Amygdala (tissue), 56 donors: ENCODE measurements at regions not wholly inside any gene's neighbourhood (a gene's known extent, or its start where the extent isn't known, plus 50 kb on each side); places are given as distances from the start of the nearest gene placed in this dataset.

Experiments used
- DNase-seq, 56 donors: peaks; one replicate each; lab custom pipeline; 2025; lab: John Stamatoyannopoulos, UW

DNA sequence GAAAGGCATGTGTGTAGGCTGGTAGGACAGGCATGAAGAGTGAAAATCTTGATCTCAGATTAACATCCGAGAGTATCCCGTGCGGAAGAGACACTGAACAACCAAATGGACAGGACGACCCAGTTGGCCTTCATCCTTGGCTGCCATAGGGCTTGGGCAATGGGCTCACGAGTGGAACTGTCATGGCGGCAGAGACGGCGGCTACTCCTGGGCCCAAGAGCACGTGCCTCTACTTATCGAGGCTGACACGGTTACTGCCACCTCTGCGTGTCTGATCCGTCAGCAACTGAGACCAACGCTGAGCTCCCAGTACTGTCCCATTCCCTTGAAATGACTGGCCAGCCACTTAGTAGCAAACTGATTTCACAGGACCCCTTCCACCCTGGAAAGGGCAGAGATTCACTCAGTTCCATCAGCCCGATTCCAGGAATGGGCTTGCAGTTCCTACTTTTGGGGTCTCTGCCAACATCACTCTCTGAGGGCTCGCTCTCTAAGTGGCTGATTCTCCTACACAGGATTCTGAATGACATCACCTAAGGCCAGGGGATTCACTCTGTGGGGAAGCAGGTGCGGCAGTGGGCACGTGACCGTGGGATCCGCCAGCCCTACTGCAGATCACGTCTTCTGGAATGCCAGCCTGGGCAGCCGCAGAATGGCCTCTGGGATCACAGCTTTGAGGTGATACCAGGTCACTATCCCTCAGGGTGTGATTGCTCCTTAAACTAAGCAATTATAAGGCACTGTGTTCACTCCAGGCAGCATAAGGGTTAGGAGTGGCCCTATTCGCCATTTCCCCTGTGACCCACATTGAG lies 97.8 kb downstream of the RPS6KA4 start:
- no peak for DNase-seq

DNA sequence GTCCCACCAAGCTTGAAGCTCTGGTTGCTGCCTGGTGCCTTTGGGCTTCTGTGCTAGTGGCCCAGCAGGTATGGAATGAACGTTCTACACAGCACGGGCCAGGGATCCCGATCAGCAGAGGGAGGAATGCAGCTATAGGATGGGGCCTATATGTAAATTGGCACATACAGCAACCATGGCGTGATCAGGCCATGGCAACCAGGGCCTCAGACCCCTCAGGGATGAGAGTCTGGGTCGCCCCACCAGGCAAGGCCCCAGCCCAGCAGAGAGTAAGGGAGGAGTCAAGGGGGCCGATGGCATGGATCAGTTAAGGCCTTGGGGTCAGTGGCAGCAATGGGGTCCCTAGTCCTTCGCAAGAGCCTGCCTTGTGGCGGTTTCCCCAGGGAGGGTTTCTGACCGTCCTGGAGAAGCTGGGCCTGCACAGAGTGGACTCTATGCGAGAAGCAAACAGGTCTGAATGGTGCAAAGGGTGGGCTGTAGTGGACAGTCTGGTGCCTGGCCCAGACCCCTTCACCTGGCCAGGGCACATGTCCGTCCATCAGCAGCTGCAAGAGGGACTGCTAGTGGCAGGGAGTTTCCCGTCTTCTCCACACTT lies 98.2 kb upstream of the SLC22A11 start:
- DNase-seq: no peak

DNA sequence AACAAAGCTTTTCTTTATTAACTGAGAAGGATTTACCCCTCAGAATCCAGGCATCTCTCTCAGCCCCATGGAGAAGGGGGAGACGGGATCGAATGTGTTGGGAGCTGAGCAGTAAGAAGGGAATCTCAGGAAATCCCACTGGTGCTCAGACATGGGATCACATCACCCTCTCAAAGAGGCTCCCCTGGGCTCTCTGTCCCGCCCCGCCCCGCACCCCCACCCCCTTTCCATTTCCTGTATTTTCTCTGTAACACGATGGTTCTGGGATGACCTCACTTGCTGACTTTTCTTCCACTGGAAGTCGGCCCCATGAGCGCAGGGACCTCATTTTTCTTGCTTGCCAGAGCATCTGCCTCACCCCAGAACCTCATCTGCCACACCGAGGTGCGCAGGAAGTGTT lies 96.7 kb upstream of the SLC22A11 start:
- no peak for DNase-seq

DNA sequence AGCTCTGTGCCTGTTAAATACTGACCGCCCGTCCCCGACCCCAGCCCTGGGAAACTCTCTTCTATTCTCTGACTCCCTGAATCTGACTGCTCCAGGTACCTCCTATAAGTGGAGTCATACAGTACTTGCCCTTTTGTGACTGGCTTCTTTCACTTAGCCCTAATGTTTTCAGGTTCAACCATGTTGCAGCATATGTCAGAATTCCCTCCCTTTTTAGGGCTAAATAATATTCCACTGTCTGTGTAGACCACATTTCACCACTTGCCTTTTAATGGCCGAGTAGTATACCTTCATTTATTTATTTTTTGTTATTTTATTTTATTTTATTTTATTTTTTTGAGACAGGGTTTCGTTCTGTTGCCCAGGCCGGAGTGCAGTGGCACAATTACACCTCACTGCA lies 96.1 kb upstream of the SLC22A11 start:
- no peak for DNase-seq

DNA sequence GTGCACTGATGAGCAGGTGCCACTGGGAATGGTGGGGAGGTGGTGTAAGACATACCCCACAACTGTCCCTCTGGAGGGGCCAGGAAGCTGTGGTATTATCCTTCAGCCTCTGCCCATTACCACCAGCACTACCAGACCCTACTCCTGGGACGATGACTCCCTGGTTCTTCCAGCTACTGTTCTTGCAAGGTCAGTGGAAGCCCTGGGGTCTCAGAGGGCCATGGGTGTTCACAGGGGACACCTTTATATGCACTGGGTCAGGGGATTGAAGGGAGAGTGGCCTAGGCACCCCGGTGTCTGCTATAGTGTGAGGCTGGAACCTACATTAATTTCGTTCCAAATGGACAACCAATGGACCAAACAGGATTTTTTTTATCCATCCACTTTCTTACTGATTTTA lies 94.7 kb upstream of the SLC22A11 start:
- DNase-seq: no peak

DNA sequence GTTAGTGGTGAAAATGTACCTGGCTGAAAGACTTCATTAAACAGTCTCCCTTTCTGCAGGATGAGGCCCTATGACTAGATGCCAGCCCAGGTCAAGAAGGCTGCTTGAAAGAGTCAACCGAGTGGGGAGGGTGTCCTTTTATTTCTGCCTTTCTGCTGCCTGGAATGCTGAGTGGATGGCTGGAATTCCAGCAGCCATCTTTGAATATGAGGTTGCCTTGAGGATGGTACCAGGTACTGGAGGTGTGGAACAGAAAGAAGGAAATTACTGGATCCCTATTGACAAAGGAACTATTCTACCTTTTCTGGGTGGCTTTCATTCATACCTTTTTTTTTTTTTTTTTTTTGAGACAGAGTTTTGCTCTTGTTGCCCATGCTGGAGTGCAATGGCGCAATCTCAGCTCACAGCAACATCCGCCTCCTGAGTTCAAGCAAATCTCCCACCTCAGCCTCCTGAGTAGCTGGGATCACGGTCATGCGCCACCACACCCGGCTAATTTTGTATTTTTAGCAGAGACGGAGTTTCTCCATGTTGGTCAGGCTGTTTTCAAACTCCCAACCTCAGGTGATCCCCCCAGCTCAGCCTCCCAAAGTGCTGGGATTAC lies 89.5 kb upstream of the SLC22A11 start:
- DNase-seq: no peak

DNA sequence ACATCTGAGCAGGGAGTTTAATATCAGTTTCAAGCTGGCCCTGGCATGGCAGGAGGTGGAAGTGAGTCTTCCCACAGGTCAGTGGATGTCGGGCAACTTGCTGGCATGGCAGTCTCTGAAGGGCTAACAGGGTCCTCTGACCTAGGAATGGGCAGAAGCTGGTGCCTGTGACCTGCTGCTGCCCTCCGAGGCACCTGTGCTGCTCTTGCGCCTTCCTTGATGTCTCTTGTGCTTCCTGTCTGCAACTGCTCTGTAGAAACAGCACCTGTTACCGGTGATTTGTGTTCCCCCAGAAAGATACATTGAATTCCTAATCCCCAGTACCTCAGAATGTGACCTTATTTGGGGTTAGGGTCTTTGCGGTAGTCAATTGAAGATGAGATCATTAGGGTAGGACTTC lies 86.5 kb upstream of the SLC22A11 start:
- no peak for DNase-seq

DNA sequence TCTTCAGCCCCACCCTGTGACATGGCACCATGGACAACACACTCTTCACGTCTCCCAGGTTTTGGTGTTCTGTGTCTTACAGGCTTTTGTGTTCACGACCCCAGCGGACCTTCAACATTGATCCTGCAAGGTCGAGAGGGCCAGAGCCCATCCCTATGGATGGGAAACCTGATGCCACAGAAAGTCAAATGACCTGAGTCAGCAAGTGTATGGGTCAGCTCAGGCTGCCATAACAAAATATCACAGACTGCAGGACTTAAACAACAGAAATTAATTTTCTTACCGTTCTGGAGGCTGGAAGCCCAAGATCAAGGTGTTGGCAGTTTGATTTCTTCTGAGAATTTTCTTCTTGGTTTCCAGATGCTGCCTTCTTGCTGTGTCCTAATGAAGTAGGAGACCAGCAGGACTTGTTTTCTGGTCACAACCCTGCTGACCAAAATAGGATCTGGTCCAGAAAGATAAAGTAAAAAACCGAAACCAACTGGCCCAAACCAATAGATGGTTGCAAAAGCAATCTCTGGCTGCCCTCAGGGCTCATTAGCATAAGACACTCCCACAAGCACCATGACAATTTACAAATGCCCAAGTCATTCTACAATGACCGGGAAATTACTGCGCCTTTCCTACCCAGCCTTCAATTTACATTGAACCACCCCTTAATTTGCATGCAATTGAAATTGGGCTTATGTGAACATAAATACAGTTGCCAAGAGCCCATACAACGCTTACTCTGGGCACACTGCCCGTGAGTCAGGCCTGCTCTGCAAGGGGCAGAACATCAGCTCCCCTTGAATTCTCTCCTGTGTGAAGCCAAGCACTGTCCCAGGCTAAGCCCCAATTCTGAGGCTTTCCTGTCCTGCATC lies 82.9 kb upstream of the SLC22A11 start:
- no peak for DNase-seq

DNA sequence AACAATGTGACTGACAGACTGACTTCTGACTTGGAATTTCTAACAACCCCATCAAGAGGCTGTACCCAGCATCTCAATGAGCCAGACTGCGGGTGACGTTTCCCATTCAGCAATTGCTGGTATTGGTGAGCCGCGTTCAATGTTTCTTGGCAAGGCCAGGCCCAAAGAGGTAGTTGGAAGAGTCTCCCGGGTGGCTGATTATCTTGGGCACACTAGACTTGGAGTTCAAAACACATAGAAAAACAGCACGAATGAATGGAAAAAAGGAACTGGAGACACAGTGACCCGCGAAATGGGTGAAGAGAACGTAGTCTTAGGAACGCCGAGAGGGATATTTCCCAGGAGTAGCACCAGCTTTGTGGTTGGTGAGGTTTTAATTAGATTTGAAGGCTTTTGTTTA lies 81.1 kb upstream of the SLC22A11 start:
- DNase-seq: no peak

DNA sequence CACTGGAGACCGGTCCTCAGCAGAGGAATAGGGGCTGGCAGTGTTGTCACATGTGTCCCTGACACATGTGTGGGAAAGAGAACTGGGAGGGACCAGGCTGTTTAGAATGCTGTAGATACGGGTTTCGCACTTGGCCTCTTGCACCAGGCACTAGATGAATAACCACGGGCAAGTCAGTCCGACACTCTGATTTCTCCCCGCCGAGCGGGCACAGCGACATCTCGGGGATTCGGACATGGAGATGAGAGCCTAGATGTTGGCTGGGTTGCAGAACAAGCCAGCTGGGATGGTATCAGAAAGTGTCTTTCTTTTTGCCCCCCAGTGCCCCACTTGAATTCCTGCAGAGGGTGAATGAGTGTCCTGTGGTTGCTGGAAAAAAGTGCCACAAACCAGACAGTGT lies 80.6 kb upstream of the SLC22A11 start:
- no peak for DNase-seq

DNA sequence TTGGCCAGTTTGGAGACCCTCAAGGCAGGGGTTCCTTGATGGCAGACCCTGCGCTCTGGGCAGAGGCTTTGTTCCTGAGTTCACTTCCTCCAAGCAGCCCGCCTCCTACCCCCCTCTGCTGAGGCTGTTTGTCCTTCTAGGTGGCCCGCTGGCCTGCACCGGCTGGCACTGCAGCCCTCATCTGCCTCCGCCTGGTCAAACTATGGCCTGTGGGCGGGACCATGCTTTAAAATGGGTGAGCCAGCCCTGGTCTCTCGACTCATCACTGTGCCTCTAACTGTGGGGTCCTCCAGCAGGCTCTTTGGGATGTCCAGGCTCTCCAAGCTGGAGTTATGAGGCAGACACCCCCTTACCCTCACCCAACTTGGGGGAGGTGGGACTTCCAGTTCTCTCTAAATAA lies 78.9 kb upstream of the SLC22A11 start:
- DNase-seq: no peak

DNA sequence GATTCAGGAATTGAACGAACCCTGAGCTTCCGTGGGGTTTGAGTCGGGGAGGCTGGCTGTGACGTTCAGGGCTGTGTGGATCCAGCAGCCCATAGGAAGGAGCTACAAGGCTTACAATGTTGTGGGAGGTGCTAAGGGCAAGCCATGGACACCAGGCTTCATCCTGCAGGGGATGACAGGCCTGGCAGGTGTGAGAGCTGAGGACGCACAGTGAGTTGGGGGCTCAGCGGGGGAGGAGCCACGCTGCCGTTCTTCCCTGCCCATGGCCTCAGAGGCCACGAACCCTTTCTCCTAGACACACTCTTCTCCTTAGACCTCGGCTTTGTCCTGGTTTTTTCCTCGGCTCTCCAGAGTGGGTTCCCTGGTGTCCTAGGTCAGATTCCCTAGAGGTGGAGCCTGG lies 78.1 kb upstream of the SLC22A11 start:
- no peak for DNase-seq

DNA sequence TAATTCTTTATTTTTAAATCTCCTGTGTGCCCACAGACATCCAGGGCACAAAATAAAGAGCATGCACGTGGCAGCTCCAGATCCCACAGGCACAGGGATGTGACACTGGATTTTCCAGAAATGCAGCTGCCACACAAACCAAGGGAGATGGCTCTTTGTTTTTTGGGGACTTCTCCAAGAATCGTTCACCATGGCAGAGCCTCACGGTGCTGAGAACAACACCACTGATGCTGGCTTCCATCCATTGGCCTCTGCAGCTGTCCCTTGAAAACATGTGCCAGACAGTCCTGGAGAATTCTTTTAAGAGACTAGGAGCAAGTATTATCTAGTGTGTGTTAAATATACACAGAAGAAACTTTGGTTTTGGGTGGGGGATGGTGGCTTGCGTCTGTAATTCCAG lies 73.2 kb upstream of the SLC22A11 start:
- peak in 1 of 56 donors; percentile 2 for DNase-seq

DNA sequence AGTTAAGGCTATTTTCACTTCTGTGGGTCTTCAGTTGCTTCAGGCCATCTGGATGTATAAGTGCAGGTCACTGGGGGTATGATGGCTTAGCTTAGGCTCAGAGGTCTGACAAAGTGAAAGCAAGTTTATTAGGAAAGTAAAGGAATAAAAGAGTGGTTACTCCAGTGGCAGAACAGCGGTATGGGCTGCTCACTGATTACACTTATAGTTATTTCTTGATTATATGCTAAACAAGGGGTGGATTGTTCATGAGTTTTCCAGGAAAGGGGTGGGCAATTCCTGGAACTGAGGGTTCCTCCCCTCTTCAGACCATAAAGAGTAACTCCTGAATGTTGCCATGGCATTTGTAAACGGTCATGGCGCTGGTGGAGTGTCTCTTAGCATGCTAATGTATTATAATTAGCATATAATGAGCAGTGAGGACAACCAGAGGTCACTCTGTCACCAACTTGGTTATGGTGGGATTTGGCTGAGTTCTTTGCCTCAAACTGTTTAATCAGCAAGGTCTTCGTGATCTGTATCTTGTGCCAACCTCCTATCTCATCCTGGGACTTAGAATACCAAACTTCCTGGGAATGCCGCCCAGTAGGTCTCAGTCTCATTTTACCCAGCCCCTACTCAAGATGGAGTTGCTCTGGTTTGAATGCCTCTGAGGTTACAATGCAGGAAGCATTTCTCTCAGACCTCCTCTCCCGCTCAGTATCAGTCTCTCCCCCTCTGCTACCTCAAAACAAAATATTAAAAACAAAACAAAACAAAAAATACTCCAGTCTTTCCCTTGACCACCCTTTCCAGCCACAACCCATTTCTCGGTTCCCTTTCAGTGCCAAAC lies 71.3 kb upstream of the SLC22A11 start:
- DNase-seq: no peak

DNA sequence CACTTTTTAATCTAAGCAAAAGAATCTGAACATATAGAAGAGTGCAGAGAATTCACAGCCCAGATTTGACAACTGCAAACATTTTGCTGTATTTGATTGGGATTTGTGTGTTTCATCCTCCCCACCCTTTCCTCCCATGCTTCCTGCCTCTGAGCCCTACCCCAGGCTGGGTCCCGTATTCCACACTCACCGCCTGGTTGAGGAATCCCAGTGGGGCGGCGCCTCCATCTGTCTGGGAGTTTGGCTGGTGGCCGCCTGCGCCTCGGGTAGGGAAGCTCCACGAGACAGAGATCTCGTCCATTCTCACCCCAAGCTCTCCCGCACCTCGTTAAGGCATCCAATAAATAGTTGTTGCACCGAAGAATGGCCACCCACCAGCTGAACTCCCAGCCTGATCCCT lies 70.7 kb upstream of the SLC22A11 start:
- DNase-seq: peak in 1 of 56 donors; percentile 19

DNA sequence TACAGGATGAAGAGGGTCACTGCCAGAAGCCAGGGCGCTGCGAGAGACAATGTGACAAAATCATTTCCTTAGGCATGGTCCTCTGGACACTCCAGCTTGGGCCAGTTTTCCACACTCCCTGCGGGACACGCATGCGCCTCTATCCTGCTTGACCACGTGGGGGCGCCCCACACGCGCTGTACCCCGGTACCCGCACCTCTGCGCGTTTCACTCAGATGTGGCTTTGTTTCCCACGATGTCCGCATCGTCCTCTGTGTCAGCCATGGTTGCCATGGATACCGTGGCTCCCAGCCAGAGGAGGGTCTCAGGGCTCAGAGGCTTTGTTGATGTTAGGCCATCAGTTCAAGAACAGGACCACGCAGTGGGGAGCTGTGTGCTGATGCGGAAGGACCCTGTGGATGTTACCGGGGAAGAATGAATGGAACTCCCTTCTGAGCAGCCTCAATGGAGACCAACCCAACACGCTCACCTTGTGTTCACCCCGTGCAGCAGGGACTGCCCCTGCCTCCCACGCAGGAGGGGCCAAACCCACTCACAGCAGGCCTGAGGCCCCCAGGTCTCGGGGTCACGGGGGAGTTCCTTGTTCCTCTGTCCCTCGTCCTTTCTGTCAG lies 65.8 kb upstream of the SLC22A11 start:
- peak in 39 of 56 donors; percentile 6 to 72 (median 34) for DNase-seq

DNA sequence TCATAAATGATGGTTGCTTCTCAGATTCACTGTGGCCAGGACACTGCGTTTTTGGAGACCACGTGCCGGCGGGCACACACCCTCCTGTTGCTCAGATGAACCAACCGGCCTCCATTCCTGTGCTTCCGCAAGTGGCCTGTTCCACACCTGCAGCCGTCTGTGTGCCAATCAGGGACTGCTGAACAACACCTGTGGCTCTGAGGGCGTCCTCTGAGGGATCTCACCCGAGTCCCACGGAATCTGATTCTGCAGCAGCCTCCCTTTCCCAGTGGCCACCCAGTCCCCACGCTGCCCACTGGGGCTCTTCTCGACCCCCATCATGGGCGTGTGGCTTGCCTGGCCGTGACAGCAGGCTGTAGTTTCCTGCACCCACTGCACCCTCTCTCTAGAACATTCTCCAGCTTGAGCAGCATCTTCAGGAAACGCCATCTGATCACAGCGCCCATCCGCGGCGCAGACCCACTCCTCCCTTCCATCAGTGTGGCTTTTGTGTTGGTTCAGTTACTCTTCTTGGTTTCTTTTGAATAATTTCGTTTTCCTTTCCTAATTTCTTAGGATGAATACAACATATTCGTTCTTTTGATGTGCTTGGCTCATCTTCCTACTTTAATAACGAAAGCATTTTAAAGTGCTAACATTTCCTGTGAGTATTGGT lies 65.1 kb upstream of the SLC22A11 start:
- DNase-seq: no peak

DNA sequence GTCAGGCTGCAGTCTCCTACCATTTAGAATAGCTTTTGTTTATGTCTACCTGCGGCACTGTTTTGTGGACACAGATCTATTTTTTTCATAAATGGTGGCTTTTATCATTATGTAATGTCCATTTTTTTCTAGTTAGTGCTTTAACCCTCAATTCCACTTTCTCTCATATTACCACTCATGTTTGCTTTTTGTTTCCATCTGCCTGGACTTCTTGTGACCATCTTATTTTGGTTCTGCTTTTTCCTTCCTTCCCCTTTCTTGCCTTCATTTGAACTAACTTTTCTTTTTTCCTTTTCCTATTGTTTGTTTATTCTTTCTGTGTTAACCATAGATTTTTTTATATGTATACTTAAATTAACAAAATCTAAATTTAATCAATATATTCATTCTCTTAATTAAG lies 63.2 kb upstream of the SLC22A11 start:
- DNase-seq: peak in 1 of 56 donors; percentile 2

DNA sequence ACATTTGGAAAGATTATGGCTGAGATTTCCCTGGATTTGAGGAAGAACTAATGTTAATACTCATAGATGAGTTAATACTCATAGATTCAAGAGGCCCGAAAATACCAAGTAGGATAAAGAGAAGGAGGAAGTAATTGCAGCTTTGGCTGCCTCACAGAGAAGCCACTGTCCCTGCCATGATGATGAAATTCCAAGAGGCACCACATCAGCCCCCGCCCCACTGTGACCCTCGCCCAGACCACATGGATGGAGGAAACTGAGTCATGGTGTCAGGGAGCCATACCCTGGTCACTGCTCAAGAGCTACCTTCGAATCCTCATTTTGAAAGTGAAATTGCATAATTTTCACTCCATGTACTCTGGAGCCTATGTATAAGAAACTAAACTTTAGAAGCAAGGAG lies 57.6 kb upstream of the SLC22A11 start:
- DNase-seq: no peak
